PC-3 (cell line): ENCODE measurements at regions not wholly inside any gene's neighbourhood (a gene's known extent, or its start where the extent isn't known, plus 50 kb on each side); places are given as distances from the start of the nearest gene placed in this dataset.
"Not testable (repeated sequence)": the region's sequence is repeated elsewhere in the genome, so short reads cannot be mapped to it uniquely, and the experiment has no call there.

ENCODE experiments used
- ATAC-seq: fragments of 200-7000 bp; cut with Tn5 transposase; 2 replicates; pipeline ENCODE4 v1.9.1; 2020; ENCODE audit warnings: mild to moderate bottlenecking, moderate library complexity
- BruUV-seq: library from RNA; stranded (reverse); fragments of 400-500 nt; replicated peaks from 2 replicates; lab custom pipeline; 2021; lab: Mats Ljungman, UMichigan
- CTCF ChIA-PET: fragments of 300-600 bp; sonication (Branson Sonifier 250); formaldehyde crosslinking; loops from one replicate; lab custom pipeline; 2022; ENCODE audit warnings: antibody characterized with exemption; lab: Charles Lee
- POLR2A ChIA-PET: fragments of 300-600 bp; sonication (Branson Sonifier 250); formaldehyde crosslinking; loops from one replicate; lab custom pipeline; 2022; ENCODE audit warnings: antibody characterized with exemption; ENCODE audit not compliant: unreplicated experiment; lab: Charles Lee
- DNase-seq: peaks from one replicate; pipeline ENCODE4 v3.0.0-alpha.2; 2015
- H2AFZ ChIP-seq: fragments of 300-600 bp; sonication (generic); 2 replicates; pipeline ENCODE4 v1.6.0; 2016; ENCODE audit warnings: antibody characterized with exemption, low read length
- H3F3A ChIP-seq: fragments of 300-600 bp; sonication (generic); one replicate; pipeline ENCODE4 v1.6.0; 2017; ENCODE audit warnings: antibody characterized with exemption, low read length, control low read depth, mild to moderate bottlenecking; ENCODE audit not compliant: unreplicated experiment
- H3K27ac ChIP-seq: fragments of 300-600 bp; sonication (generic); 2 replicates; pipeline ENCODE4 v1.5.1; 2016; ENCODE audit warnings: mild to moderate bottlenecking, low read length
- H3K27me3 ChIP-seq: fragments of 300-600 bp; sonication (generic); 2 replicates; pipeline ENCODE4 v1.6.1; 2016; ENCODE audit warnings: low read length, mixed read lengths
- H3K36me3 ChIP-seq: fragments of 300-600 bp; sonication (generic); 2 replicates; pipeline ENCODE4 v1.6.1; 2016; ENCODE audit warnings: low read depth, mixed run types, low read length, mixed read lengths
- H3K4me1 ChIP-seq: fragments of 300-600 bp; sonication (generic); 2 replicates; pipeline ENCODE4 v1.5.1; 2016; ENCODE audit warnings: low read length; ENCODE audit not compliant: insufficient read depth
- H3K4me2 ChIP-seq: fragments of 300-600 bp; sonication (generic); 2 replicates; pipeline ENCODE4 v1.6.0; 2016; ENCODE audit warnings: low read length
- H3K4me3 ChIP-seq: fragments of 300-600 bp; sonication (generic); 2 replicates; pipeline ENCODE4 v1.5.1; 2016; ENCODE audit warnings: mild to moderate bottlenecking, low read length, mixed read lengths
- H3K79me2 ChIP-seq: fragments of 300-600 bp; sonication (generic); 2 replicates; pipeline ENCODE4 v1.6.1; 2017; ENCODE audit warnings: low read length, mixed read lengths
- H3K9ac ChIP-seq: fragments of 300-600 bp; sonication (generic); 2 replicates; pipeline ENCODE4 v1.6.0; 2016; ENCODE audit warnings: mild to moderate bottlenecking, low read length
- H3K9me2 ChIP-seq: fragments of 300-600 bp; sonication (generic); replicated peaks from 2 replicates; pipeline ENCODE4 v1.6.1; 2016; ENCODE audit warnings: mixed run types, low read length, mixed read lengths
- H3K9me3 ChIP-seq: fragments of 300-600 bp; sonication (generic); 2 replicates; pipeline ENCODE4 v1.6.1; 2016; ENCODE audit warnings: low read length, mixed read lengths
- H4K20me1 ChIP-seq: fragments of 300-600 bp; sonication (generic); 2 replicates; pipeline ENCODE4 v1.6.1; 2016; ENCODE audit warnings: low read length, mixed read lengths
- CTCF ChIP-seq: fragments of 300-600 bp; sonication (generic); conservative IDR thresholded peaks from 2 replicates; pipeline ENCODE4 v1.5.1; 2017; ENCODE audit warnings: antibody characterized with exemption, low read depth, mild to moderate bottlenecking, low read length
- EZH2 ChIP-seq: fragments of 300-600 bp; sonication (generic); IDR thresholded peaks from one replicate; pipeline ENCODE4 v1.6.1; 2017; ENCODE audit warnings: antibody characterized with exemption, mild to moderate bottlenecking, low read length; ENCODE audit not compliant: unreplicated experiment
- EZH2phosphoT487 ChIP-seq: fragments of 300-600 bp; sonication (generic); IDR thresholded peaks from 2 replicates; pipeline ENCODE4 v1.6.1; 2018; ENCODE audit warnings: mild to moderate bottlenecking, antibody characterized with exemption, low read length, borderline replicate concordance
- intact Hi-C: fragments of 100-400 bp; cut with micrococcal nuclease; formaldehyde crosslinking; loops from 2 replicates; pipeline ENCODE4 v1.9.0; 2023

- no peaks in the 10 kb centered on the region for H3K79me2 ChIP-seq
- H2AFZ ChIP-seq = peak overlapping the region; percentile 76
- no peaks in the 10 kb centered on the region for H3K9me2 ChIP-seq
- DNase-seq (no peak), ATAC-seq (no peak)
- no peaks in the 10 kb centered on the region for H3K36me3 ChIP-seq
- no peaks in the 10 kb centered on the region for H3K9me3 ChIP-seq
- no peak overlapping the region; the same call in 1 of the 2 replicates for H3K9ac ChIP-seq
- no peak overlapping the region for H3K27ac ChIP-seq
- H3F3A ChIP-seq = no peaks in the 10 kb centered on the region
- peaks cover 41% of the 10 kb centered on the region for H3K4me1 ChIP-seq
- H3K4me3 ChIP-seq = no peak overlapping the region
- no TSS peak for BruUV-seq
- no peaks in the 10 kb centered on the region for H4K20me1 ChIP-seq
- intact Hi-C loops = no loop called here
- H3K27me3 ChIP-seq = no peaks in the 10 kb centered on the region
- ChIA-PET POLR2A (no interaction called here), CTCF (no interaction called here)
- peak overlapping the region; percentile 55 for H3K4me2 ChIP-seq
- TF ChIP-seq EZH2 = no peak
- TF ChIP-seq EZH2phosphoT487 = no peak
- no peak for TF ChIP-seq CTCF
Observed at GRCh38 chr20:48489046-48489463, 338.7 kb downstream of the PREX1 start.

- H3K9me3 ChIP-seq, H3K27ac ChIP-seq, H3F3A ChIP-seq, POLR2A ChIA-PET, intact Hi-C loops, H3K9ac ChIP-seq, BruUV-seq, H3K4me3 ChIP-seq, H4K20me1 ChIP-seq, H3K9me2 ChIP-seq, CTCF ChIA-PET, H3K79me2 ChIP-seq, H3K36me3 ChIP-seq, H3K27me3 ChIP-seq: not testable (repeated sequence)
- DNase-seq (peak; percentile 47), ATAC-seq (peak; percentile 37)
- Histone ChIP-seq H3K4me1 (peaks cover 41% of the 10 kb centered on the region), H3K4me2 (peak overlapping the region; percentile 55), H2AFZ (peak overlapping the region; percentile 76)
Observed at GRCh38 chr20:48488334-48489034, 339.3 kb downstream of the PREX1 start.

- Histone ChIP-seq H3K27ac (no peak overlapping the region), H3K4me2 (no peak overlapping the region), H4K20me1 (no peaks in the 10 kb centered on the region), H3K9ac (no peak overlapping the region), H3K4me3 (no peak overlapping the region), H2AFZ (no peak overlapping the region), H3K4me1 (peaks cover 41% of the 10 kb centered on the region), H3K79me2 (no peaks in the 10 kb centered on the region), H3K9me3 (no peaks in the 10 kb centered on the region), H3K36me3 (no peaks in the 10 kb centered on the region), H3K27me3 (peaks cover 25% of the 10 kb centered on the region), H3K9me2 (no peaks in the 10 kb centered on the region), H3F3A (no peaks in the 10 kb centered on the region)
- TF ChIP-seq EZH2phosphoT487 (no peak), CTCF (no peak), EZH2 (no peak)
- no peak for ATAC-seq
- BruUV-seq = no TSS peak
- intact Hi-C loops = no loop called here
- ChIA-PET POLR2A (interaction anchor here (0.6 kb wide), 1 partner anchor 11 kb away, joined by 3 read pairs; no protein-coding TSS in a partner anchor), CTCF (no interaction called here)
- DNase-seq = no peak
Observed at GRCh38 chr20:48486065-48486464, 341.7 kb downstream of the PREX1 start.
